GM18907 (cell line): ENCODE measurements at regions not wholly inside any gene's neighbourhood (a gene's known extent, or its start where the extent isn't known, plus 50 kb on each side); places are given as distances from the start of the nearest gene placed in this dataset.
"Not testable (repeated sequence)": the region's sequence is repeated elsewhere in the genome, so short reads cannot be mapped to it uniquely, and the experiment has no call there.

Source experiments
- ATAC-seq: cut with Tn5 transposase; IDR thresholded peaks from one replicate; pipeline ENCODE4 v1.9.1; 2021; ENCODE audit warnings: mild to moderate bottlenecking, moderate library complexity; ENCODE audit not compliant: unreplicated experiment

GRCh38 chr7:91752102-91752501, 128.4 kb downstream of the MTERF1 start:
- no peak for ATAC-seq

- ATAC-seq, result not testable (repeated sequence)
These were observed 126.2 kb downstream of the MTERF1 start for GRCh38 chr7:91754280-91754679.

- not testable (repeated sequence) for ATAC-seq
These were observed 125.4 kb downstream of the MTERF1 start for GRCh38 chr7:91755121-91755520.

GRCh38 chr7:91759205-91759863, 121.2 kb downstream of the MTERF1 start:
- no peak for ATAC-seq

- no peak for ATAC-seq
These were observed 112.7 kb downstream of the MTERF1 start for GRCh38 chr7:91767820-91768219.

GRCh38 chr7:91771394-91771793, 109.1 kb downstream of the MTERF1 start:
- no peak for ATAC-seq

- ATAC-seq, result no peak
These were observed 108.3 kb downstream of the MTERF1 start for GRCh38 chr7:91771921-91772815.

- ATAC-seq, result no peak
These were observed 104.3 kb downstream of the MTERF1 start for GRCh38 chr7:91776171-91776570.

GRCh38 chr7:91777522-91777921, 103.0 kb downstream of the MTERF1 start:
- no peak for ATAC-seq

- no peak for ATAC-seq
These were observed 102.1 kb downstream of the MTERF1 start for GRCh38 chr7:91778416-91778815.

GRCh38 chr7:91780521-91780920, 100.0 kb downstream of the MTERF1 start:
- ATAC-seq, result no peak

- ATAC-seq, result no peak
These were observed 96.0 kb downstream of the MTERF1 start for GRCh38 chr7:91784469-91784868.

- ATAC-seq, result no peak
These were observed 92.6 kb downstream of the MTERF1 start for GRCh38 chr7:91787931-91788330.

- no peak for ATAC-seq
These were observed 91.4 kb downstream of the MTERF1 start for GRCh38 chr7:91789086-91789485.

- ATAC-seq, result no peak
These were observed 90.9 kb downstream of the MTERF1 start for GRCh38 chr7:91789558-91789957.

- not testable (repeated sequence) for ATAC-seq
These were observed 89.9 kb downstream of the MTERF1 start for GRCh38 chr7:91790646-91791045.

GRCh38 chr7:91796122-91796521, 84.4 kb downstream of the MTERF1 start:
- ATAC-seq, result no peak

- no peak for ATAC-seq
These were observed 82.1 kb downstream of the MTERF1 start for GRCh38 chr7:91798425-91798824.

GRCh38 chr7:91800389-91800788, 80.1 kb downstream of the MTERF1 start:
- no peak for ATAC-seq

GRCh38 chr7:91801331-91801983, 79.0 kb downstream of the MTERF1 start:
- no peak for ATAC-seq

GRCh38 chr7:91811236-91811635, 69.3 kb downstream of the MTERF1 start:
- ATAC-seq, result no peak

- no peak for ATAC-seq
These were observed 68.9 kb downstream of the MTERF1 start for GRCh38 chr7:91811641-91812040.
